Gastroesophageal sphincter (tissue), 3 donors: ENCODE measurements at regions not wholly inside any gene's neighbourhood (a gene's known extent, or its start where the extent isn't known, plus 50 kb on each side); places are given as distances from the start of the nearest gene placed in this dataset.

Experiments used
- EP300 ChIP-seq: sonication (generic); formaldehyde crosslinking; IDR thresholded peaks from one replicate; pipeline ENCODE4 v1.6.1; 2017; ENCODE audit warnings: antibody characterized with exemption, mild to moderate bottlenecking
- POLR2A ChIP-seq, 2 donors: fragments of 450-650 bp; IDR thresholded peaks; one replicate each; pipeline ENCODE4 v1.6.1; 2017; ENCODE audit warnings: antibody characterized with exemption in 2 of 2, mild to moderate bottlenecking in 2 of 2, moderate library complexity in 1 of 2
- POLR2AphosphoS5 ChIP-seq: sonication (generic); formaldehyde crosslinking; IDR thresholded peaks from one replicate; pipeline ENCODE4 v1.6.1; 2017; ENCODE audit warnings: antibody characterized with exemption
- TF ChIP-seq, protein P1 (sequence below), 4 experiments: fragments of 200-600 bp in 2 of 4; fragments of 450-650 bp in 2 of 4; sonication (generic) in 1 of 4; IDR thresholded peaks; one replicate each; pipeline ENCODE4 v1.5.1; 2017 to 2019; ENCODE audit warnings: antibody characterized with exemption in 4 of 4, mild to moderate bottlenecking in 2 of 4, moderate library complexity in 2 of 4

DNA sequence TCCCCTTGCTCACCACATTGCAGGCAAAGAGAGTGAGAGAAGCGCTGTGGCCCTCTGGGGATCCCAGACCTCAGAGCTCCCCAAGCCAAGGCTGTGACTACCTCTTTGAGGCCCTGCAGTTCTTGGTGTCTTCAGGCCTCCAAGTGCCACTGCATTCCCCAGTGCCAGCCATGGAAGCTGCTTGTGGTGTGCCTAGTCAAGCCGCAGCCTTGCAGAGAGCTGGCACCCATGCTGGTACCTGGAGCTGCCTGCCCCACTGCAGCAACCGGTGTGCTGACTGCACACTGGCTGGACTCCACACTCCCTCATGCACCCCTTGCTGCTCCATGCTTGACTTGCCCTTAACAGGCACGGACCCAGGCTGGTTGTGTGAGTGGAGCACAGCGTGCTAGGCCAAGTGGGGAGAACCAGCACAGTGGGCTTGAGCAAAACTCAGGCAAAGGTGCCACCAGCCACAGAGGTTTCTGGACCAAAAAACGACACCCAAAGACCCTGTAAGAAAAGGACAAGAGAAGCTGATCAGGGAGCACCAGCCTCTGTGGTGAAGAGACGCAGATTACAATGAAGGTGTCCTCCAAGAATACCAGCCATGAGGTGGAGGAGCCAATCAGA is 113.5 kb upstream of the TMEM18 start:
- TF ChIP-seq, protein P1, sequence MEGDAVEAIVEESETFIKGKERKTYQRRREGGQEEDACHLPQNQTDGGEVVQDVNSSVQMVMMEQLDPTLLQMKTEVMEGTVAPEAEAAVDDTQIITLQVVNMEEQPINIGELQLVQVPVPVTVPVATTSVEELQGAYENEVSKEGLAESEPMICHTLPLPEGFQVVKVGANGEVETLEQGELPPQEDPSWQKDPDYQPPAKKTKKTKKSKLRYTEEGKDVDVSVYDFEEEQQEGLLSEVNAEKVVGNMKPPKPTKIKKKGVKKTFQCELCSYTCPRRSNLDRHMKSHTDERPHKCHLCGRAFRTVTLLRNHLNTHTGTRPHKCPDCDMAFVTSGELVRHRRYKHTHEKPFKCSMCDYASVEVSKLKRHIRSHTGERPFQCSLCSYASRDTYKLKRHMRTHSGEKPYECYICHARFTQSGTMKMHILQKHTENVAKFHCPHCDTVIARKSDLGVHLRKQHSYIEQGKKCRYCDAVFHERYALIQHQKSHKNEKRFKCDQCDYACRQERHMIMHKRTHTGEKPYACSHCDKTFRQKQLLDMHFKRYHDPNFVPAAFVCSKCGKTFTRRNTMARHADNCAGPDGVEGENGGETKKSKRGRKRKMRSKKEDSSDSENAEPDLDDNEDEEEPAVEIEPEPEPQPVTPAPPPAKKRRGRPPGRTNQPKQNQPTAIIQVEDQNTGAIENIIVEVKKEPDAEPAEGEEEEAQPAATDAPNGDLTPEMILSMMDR (IDR thresholded peaks at IDR 0.05), result no peak
- TF ChIP-seq POLR2A (IDR thresholded peaks at IDR 0.05) (no peak), POLR2AphosphoS5 (no peak), EP300 (no peak)
